ENCODE measurements at regions not wholly inside any gene's neighbourhood (a gene's known extent, or its start where the extent isn't known, plus 50 kb on each side); places are given as distances from the start of the nearest gene placed in this dataset.
"Not testable (repeated sequence)": the region's sequence is repeated elsewhere in the genome, so short reads cannot be mapped to it uniquely, and the experiment has no call there.

DNA sequence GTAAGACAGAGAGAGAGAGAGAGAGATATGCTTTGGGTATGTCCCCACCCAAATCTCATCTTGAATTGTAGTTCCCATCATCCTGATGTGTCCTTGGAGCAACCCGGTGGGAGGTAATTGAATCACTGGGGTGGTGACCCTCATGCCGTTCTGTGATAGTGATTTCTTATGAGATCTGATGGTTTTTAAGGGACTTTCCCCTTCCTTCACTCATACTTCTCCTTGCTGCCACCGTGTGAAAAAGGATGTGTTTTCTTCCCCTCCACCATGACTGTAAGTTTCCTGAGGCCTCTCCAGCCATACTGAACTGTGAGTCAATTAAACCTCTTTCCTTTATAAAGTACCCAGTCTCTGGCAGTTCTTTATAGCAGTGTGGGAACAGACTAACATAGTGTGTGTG is 60.3 kb downstream of the EOMES start:
- DNase-seq: no peak

- DNase-seq: no peak
Observed at GRCh38 chr3:27659279-27660021, 62.7 kb downstream of the EOMES start.

DNA sequence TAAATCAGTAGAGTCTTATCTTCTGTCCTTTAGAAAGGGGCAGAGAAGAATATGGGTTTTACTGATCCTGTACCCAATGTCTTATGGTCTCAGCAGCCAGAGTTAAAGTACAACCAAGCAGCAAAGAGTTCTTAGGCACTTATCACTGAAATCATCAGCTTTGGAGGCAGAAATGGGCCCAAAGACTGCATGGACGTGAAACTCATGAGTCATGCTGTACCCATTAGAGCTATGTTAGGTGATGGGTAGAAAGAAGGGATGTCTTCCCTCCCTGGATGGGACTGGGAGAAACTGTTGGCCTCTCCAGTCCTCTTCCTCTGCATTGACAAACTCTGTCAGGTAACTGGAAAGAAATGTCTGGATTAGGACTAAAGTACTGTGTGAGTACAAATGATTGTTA is 63.4 kb downstream of the EOMES start:
- no peak for DNase-seq

- no peak for DNase-seq
Observed at GRCh38 chr3:27657871-27658270, 64.3 kb downstream of the EOMES start.

DNA sequence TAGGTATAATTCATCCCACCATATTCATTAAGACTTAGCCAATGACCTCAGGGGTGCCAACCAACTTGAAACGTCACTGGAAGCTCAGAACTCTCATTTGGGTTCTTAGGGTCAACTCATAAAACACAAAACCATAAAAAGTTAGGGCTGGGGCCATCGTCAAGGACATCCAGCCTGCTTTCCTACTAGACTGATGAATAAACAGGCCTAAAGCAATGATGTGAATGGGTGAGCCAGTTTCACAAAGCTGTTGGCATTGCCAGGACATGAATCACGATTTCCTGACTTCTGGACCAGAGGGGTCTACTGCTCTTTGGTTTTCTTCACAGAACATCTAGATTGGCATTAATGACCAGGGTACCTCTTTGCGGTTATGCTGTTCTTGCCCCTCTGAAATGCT is 64.7 kb downstream of the EOMES start:
- no peak for DNase-seq

GRCh38 chr3:27656790-27657189 is 65.3 kb downstream of the EOMES start:
- no peak for DNase-seq

DNA sequence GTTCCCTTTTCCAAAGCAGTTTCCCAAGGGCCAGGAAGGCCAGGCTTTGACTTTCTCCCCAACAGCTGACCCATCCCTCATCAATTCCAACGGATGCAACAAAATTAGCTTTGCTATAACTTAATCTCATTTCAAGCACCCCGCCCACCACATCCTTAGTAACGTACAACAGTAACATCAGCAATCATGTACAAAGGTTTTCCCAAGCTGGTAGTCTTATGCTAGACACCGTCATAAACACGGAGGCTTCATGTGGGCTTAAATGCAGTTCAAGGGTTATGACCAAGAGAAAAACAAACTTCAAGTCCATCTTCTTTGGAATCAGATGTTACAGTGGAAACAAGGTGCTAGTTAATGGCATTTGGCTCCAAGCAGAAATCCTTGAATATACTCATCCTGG is 66.6 kb downstream of the EOMES start:
- DNase-seq: no peak

DNA sequence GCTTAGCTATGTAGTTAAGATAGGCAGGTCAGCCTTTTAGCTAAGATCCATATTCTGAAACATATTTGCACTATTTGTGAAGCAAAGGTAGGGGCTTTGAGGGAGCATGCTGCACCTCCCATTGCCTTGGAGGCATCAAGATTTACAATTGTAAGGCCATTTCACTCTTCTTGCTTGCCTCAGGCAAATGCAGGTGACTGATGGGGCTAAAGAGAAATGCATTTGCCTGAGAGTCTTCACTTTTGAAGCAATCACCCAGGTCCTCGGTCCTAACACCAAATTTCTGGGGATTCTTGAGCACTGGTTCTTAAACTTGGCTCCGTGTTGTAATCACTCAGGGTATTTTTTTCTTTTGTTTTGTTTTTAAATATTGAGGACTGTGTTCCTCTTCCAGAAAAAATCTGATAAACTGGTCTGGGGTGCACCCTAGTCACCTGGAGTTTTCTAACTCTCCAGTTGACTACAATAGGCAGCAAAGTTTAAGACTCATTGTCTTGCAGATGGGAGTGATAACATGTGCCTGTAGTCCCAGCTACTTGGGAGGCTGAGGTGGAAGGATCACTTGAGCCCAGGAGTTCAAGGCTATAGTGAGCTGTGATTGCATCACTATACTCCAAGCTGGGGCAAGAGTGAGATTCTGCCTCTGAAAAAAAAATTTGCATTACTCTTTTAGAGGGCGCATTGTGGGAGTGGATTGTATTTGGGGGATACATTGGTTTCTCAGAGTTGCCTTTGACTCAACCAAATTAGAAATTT is 68.1 kb downstream of the EOMES start:
- DNase-seq: no peak

- DNase-seq: no peak
Observed at GRCh38 chr3:27649277-27649676, 72.8 kb downstream of the EOMES start.

DNA sequence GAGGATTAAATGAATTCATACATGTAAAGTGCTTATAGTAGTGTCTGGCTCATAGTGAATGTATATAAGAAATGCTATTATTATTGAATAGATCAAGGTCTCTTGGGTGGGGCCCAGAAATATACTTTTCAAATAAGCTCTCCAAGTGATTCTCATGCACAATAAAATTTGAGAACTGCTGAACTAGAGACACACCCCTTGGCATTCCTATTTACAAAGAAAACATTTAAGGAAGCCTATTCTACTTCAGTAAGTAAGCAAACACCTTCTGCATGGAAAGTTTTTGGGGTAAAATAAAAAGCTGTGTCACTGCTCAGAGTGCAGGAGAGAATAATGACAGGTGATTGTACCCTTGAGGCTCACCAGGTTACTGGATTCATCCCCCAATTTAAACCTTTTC is 75.2 kb downstream of the EOMES start:
- no peak for DNase-seq

DNA sequence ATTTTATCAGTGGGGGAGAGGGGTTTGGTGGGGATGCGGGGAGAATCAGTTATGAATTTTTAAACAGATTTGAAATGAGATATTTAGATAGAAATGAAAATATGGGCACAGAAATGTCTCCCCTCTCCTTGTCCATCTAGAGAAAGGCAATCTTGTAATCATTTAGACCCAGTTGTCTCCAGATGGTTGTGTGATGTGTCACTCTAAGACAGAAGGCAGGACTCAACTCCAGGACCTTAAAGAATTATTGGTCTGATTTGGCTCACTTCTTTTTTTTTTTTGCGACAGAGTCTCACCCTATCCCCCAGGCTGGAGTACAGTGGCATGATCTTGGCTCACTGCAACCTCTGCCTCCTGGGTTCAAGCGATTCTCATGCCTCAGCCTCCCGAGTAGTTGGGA is 77.2 kb downstream of the EOMES start:
- DNase-seq: no peak

GRCh38 chr3:27643355-27643754 is 78.8 kb downstream of the EOMES start:
- DNase-seq: no peak

DNA sequence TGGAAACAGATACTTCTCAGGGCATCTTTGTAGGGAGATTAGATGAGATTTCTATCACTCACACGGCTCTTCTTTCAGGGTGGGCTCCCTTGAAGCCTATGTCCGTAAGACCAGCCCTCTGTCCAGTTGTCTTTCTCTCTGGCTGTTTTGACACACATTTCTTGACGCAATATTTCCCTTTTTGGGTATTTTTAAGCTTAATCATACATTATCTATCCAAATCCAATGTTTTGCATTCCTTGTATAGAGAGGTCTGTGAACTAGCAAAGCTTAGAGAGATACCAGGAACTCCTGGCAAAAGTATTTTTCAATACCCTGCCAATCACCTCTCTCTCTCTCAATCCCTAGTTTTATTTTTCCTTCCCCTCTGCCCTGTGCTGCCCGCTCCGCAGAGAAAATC is 79.3 kb downstream of the EOMES start:
- DNase-seq: no peak

DNA sequence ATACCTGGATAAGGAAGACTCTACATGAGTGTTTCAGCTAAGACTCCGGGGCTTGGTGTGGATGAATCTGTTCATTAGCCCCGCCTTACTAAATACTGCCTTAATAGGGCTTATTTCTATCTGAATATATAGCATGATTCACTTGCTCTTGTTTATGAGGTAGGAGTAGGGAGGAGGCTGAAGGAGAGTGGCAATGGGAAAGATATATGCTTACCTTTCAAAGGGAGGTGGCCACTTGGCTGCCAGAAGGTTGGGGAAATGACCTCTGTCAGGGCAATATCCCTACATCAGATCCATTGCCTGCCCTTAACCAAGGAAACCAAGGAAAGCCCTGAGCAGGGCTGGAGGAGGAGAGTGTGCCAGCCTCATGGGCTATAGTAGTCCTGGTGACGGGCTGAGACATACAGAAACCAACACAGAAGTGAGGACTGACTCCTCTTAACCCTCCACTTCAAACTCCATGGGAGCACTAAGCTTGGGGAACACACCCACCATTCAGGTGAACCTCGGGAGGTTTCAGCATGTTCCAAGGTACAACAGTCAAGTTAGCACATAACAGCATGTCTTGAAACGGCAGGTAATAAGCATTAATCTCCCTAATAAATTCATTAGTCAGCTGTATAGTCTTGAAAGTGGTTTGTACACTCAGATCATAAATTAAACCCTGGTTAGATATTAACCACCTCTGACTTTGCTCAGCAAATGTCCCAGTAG is 80.1 kb downstream of the EOMES start:
- no peak for DNase-seq

- DNase-seq: no peak
Observed at GRCh38 chr3:27641271-27641800, 80.8 kb downstream of the EOMES start.

DNA sequence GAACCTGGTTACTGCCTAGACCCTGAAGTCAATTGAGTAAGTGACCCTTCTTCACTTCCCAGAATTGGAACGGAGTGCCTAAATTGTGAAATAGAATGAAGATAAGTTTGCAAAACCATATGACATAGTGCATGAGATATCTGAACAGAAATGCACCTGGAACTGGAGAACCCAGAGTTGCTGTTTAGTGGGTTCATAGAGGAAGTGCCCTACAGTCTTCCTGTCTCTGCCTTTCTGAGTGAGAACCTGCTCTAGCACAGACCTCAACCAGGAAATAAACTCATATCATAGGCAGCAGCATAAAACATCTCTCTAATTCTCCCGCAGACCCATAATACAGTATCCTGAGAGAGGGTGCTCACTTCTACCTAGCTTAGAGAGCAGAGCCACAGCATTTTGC is 82.9 kb downstream of the EOMES start:
- no peak for DNase-seq

- DNase-seq: no peak
Observed at GRCh38 chr3:27638594-27638993, 83.5 kb downstream of the EOMES start.

GRCh38 chr3:27637346-27637995 is 84.7 kb downstream of the EOMES start:
- no peak for DNase-seq

GRCh38 chr3:27635006-27635405 is 87.1 kb downstream of the EOMES start:
- not testable (repeated sequence) for DNase-seq

DNA sequence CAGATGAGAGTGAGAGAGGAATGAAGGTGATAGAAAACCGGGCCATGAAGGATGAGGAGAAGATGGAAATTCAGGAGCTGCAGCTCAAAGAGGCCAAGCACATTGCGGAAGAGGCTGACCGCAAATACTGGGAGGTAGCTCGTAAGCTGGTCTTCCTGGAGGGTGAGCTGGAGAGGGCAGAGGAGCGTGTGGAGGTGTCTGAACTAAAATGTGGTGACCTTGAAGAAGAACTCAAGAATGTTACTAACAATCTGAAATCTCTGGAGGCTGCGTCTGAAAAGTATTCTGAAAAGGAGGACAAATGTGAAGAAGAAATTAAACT is 88.9 kb downstream of the EOMES start:
- peak; percentile 2 for DNase-seq

- DNase-seq: peak; percentile 1
Observed at GRCh38 chr3:27632431-27633223, 89.5 kb downstream of the EOMES start.

DNA sequence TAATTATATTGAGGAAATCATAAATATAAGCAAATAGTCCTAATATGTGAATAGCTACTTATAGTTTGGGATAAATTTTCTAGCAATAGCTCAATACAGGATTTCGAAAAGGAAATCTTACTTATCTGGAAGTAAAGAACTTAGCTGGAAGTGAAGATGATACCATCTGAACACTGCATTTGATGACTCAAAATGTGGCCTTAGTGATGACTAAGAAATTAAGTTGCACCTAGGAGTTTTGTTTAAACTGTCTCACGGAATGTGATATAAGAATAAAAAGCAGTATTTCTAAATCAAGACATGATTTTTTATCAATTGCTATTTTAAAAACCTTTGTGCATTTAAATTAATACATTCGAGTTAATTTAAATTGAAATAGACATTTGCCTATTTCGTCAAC is 91.2 kb downstream of the EOMES start:
- DNase-seq: no peak

All from effector CD8-positive, alpha-beta T cell (primary cell).